LNCAP (cell line): ENCODE measurements at regions not wholly inside any gene's neighbourhood (a gene's known extent, or its start where the extent isn't known, plus 50 kb on each side); places are given as distances from the start of the nearest gene placed in this dataset.

Source experiments
- CTCF ChIP-seq: fragments of 450-650 bp; IDR thresholded peaks from 2 replicates; pipeline ENCODE4 v1.5.1; 2017; ENCODE audit warnings: mild to moderate bottlenecking

GRCh38 chr4:79604152-79604551 is 196.1 kb upstream of the GK2 start:
- no peak for TF ChIP-seq CTCF

GRCh38 chr4:79603681-79604080 is 195.7 kb upstream of the GK2 start:
- TF ChIP-seq CTCF, result no peak

- TF ChIP-seq CTCF, result no peak
Measured at GRCh38 chr4:79599691-79600090, 191.7 kb upstream of the GK2 start.

- TF ChIP-seq CTCF, result no peak
Measured at GRCh38 chr4:79598801-79599200, 190.8 kb upstream of the GK2 start.

GRCh38 chr4:79598214-79598613 is 190.2 kb upstream of the GK2 start:
- TF ChIP-seq CTCF, result no peak

GRCh38 chr4:79597266-79597665 is 189.2 kb upstream of the GK2 start:
- TF ChIP-seq CTCF, result no peak

- TF ChIP-seq CTCF, result no peak
Measured at GRCh38 chr4:79588679-79589078, 180.7 kb upstream of the GK2 start.

- TF ChIP-seq CTCF, result no peak
Measured at GRCh38 chr4:79585834-79586233, 177.8 kb upstream of the GK2 start.
